Neural cell (in vitro differentiated cells): ENCODE measurements at regions not wholly inside any gene's neighbourhood (a gene's known extent, or its start where the extent isn't known, plus 50 kb on each side); places are given as distances from the start of the nearest gene placed in this dataset.

Source experiments
- H2AFZ ChIP-seq: fragments of 200-600, 300-800 bp; sonication (generic), shearing (Covaris generic); 2 replicates; pipeline ENCODE4 v1.6.0; 2014; ENCODE audit warnings: low read depth, mild to moderate bottlenecking, antibody characterized with exemption, low read length, moderate library complexity
- H3F3A ChIP-seq: fragments of 200-600 bp; shearing (Covaris generic); 2 replicates; pipeline ENCODE4 v1.6.1; 2016; ENCODE audit warnings: mild to moderate bottlenecking, moderate library complexity, mixed read lengths, antibody characterized with exemption, low read length; ENCODE audit not compliant: insufficient read depth, poor library complexity, severe bottlenecking
- H3K27ac ChIP-seq: fragments of 200-600, 300-800 bp; sonication (generic), shearing (Covaris generic); 2 replicates; pipeline ENCODE4 v1.5.1; 2014; ENCODE audit warnings: mild to moderate bottlenecking, low read length, moderate library complexity
- H3K27me3 ChIP-seq: fragments of 300-800, 200-600 bp; sonication (generic), shearing (Covaris generic); 2 replicates; pipeline ENCODE4 v1.6.0; 2014; ENCODE audit warnings: mild to moderate bottlenecking, low read depth, low read length, moderate library complexity; ENCODE audit not compliant: insufficient read depth
- H3K36me3 ChIP-seq: fragments of 300-800, 200-600 bp; sonication (generic), shearing (Covaris generic); 2 replicates; pipeline ENCODE4 v1.5.1; 2014; ENCODE audit warnings: mild to moderate bottlenecking, antibody characterized with exemption, low read length, moderate library complexity; ENCODE audit not compliant: insufficient read depth
- H3K4me2 ChIP-seq: fragments of 300-800, 200-600 bp; sonication (generic), shearing (Covaris generic); 2 replicates; pipeline ENCODE4 v1.6.0; 2014; ENCODE audit warnings: mild to moderate bottlenecking, low read length
- H3K4me3 ChIP-seq: fragments of 300-800, 200-600 bp; sonication (generic), shearing (Covaris generic); 2 replicates; pipeline ENCODE4 v1.5.1; 2014; ENCODE audit warnings: mild to moderate bottlenecking, low read length, moderate library complexity
- H3K79me2 ChIP-seq: fragments of 200-600 bp; shearing (Covaris generic); replicated peaks from 2 replicates; pipeline ENCODE4 v1.6.0; 2014; ENCODE audit warnings: mild to moderate bottlenecking, low read length, moderate library complexity; ENCODE audit not compliant: insufficient read depth
- H3K9ac ChIP-seq: fragments of 300-800, 200-600 bp; sonication (generic), shearing (Covaris generic); 2 replicates; pipeline ENCODE4 v1.6.1; 2016; ENCODE audit warnings: mild to moderate bottlenecking, low read length, mixed read lengths
- H3K9me2 ChIP-seq: fragments of 200-600 bp; shearing (Covaris generic); 2 replicates; pipeline ENCODE4 v1.6.1; 2016; ENCODE audit warnings: mild to moderate bottlenecking, low read length, mixed read lengths; ENCODE audit not compliant: insufficient read depth
- H3K9me3 ChIP-seq: fragments of 200-600, 300-800 bp; sonication (generic), shearing (Covaris generic); 2 replicates; pipeline ENCODE4 v1.6.1; 2016; ENCODE audit warnings: mild to moderate bottlenecking, mixed run types, low read length, moderate library complexity, mixed read lengths
- H4K20me1 ChIP-seq: fragments of 200-600 bp; shearing (Covaris generic); 2 replicates; pipeline ENCODE4 v1.6.1; 2016; ENCODE audit warnings: mild to moderate bottlenecking, mixed run types; ENCODE audit not compliant: insufficient read depth
- CTCF ChIP-seq: fragments of 450-650 bp; IDR thresholded peaks from 2 replicates; pipeline ENCODE4 v1.5.1; 2014; ENCODE audit warnings: antibody characterized with exemption, mild to moderate bottlenecking, moderate library complexity; ENCODE audit not compliant: poor library complexity, severe bottlenecking
- EP300 ChIP-seq: fragments of 450-650 bp; conservative IDR thresholded peaks from 2 replicates; pipeline ENCODE4 v1.6.1; 2014; ENCODE audit warnings: antibody characterized with exemption, mild to moderate bottlenecking, moderate library complexity; ENCODE audit not compliant: poor library complexity, severe bottlenecking
- EZH2 ChIP-seq: fragments of 200-600, 300-800 bp; shearing (Covaris generic), sonication (generic); IDR thresholded peaks from 2 replicates; pipeline ENCODE4 v1.6.1; 2014; ENCODE audit warnings: antibody characterized with exemption, low read length, borderline replicate concordance, mild to moderate bottlenecking; ENCODE audit not compliant: insufficient read depth, poor library complexity, severe bottlenecking
- MXI1 ChIP-seq: fragments of 450-650 bp; conservative IDR thresholded peaks from 2 replicates; pipeline ENCODE4 v1.6.1; 2014; ENCODE audit warnings: antibody characterized with exemption, mild to moderate bottlenecking; ENCODE audit not compliant: poor library complexity, severe bottlenecking
- POLR2AphosphoS5 ChIP-seq: IDR thresholded peaks from 2 replicates; pipeline ENCODE4 v1.6.1; 2012
- RAD21 ChIP-seq: fragments of 450-650 bp; conservative IDR thresholded peaks from 2 replicates; pipeline ENCODE4 v1.6.1; 2014; ENCODE audit warnings: antibody characterized with exemption, mild to moderate bottlenecking, moderate library complexity
- REST ChIP-seq: IDR thresholded peaks from 2 replicates; pipeline ENCODE4 v1.6.1; 2012; ENCODE audit warnings: borderline replicate concordance
- SMC3 ChIP-seq: fragments of 450-650 bp; conservative IDR thresholded peaks from 2 replicates; pipeline ENCODE4 v1.6.1; 2014; ENCODE audit warnings: antibody characterized with exemption, mild to moderate bottlenecking, moderate library complexity; ENCODE audit not compliant: poor library complexity
- TAF1 ChIP-seq: IDR thresholded peaks from 2 replicates; pipeline ENCODE4 v1.6.1; 2012; ENCODE audit warnings: low read depth

GRCh38 chr10:36556468-36556867 lies 568.9 kb upstream of the ANKRD30A start:
- TF ChIP-seq RAD21: no peak
- TF ChIP-seq EZH2: no peak
- TF ChIP-seq MXI1: no peak
- no peak for TF ChIP-seq TAF1
- TF ChIP-seq EP300: no peak
- no peak for TF ChIP-seq CTCF
- no peak for TF ChIP-seq REST
- no peak for TF ChIP-seq POLR2AphosphoS5
- TF ChIP-seq SMC3: no peak
- H3K27me3 ChIP-seq: no peaks in the 10 kb centered on the region

GRCh38 chr10:36555036-36555435 lies 570.4 kb upstream of the ANKRD30A start:
- Histone ChIP-seq H3K27me3 (no peaks in the 10 kb centered on the region), H4K20me1 (no peaks in the 10 kb centered on the region), H3K4me3 (no peak overlapping the region), H3F3A (no peaks in the 10 kb centered on the region), H3K27ac (no peak overlapping the region), H2AFZ (no peak overlapping the region), H3K79me2 (no peaks in the 10 kb centered on the region), H3K9me2 (no peaks in the 10 kb centered on the region), H3K9ac (no peak overlapping the region), H3K36me3 (no peaks in the 10 kb centered on the region), H3K9me3 (no peaks in the 10 kb centered on the region), H3K4me2 (no peak overlapping the region)
- TF ChIP-seq REST: no peak
- no peak for TF ChIP-seq RAD21
- TF ChIP-seq MXI1: no peak
- TF ChIP-seq CTCF: no peak
- TF ChIP-seq EZH2: no peak
- TF ChIP-seq EP300: no peak
- TF ChIP-seq SMC3: no peak
- no peak for TF ChIP-seq POLR2AphosphoS5
- TF ChIP-seq TAF1: no peak

More at GRCh38 chr10:36556468-36556867, 568.9 kb upstream of the ANKRD30A start:
- Histone ChIP-seq H3K36me3 (no peaks in the 10 kb centered on the region), H3K4me2 (no peak overlapping the region), H3K9ac (no peak overlapping the region), H2AFZ (no peak overlapping the region), H3K4me3 (no peak overlapping the region), H3K9me3 (no peaks in the 10 kb centered on the region), H3K9me2 (no peaks in the 10 kb centered on the region), H3K79me2 (no peaks in the 10 kb centered on the region), H3K27ac (no peak overlapping the region), H3F3A (no peaks in the 10 kb centered on the region), H4K20me1 (no peaks in the 10 kb centered on the region)
